ENCODE measurements at regions not wholly inside any gene's neighbourhood (a gene's known extent, or its start where the extent isn't known, plus 50 kb on each side); places are given as distances from the start of the nearest gene placed in this dataset.

GRCh38 chr22:23405366-23405851, 174.7 kb downstream of the IGLL1 start:
- Histone ChIP-seq H3K4me1 (ENCODE audit: control insufficient read depth, insufficient read depth, low read length, unreplicated experiment) (no peaks in the 10 kb centered on the region), H3K36me3 (ENCODE audit: insufficient read depth, low read length) (no peaks in the 10 kb centered on the region), H3K79me2 (ENCODE audit: control insufficient read depth, insufficient read depth, low read length, unreplicated experiment) (no peaks in the 10 kb centered on the region), H2AFZ (ENCODE audit: low read length, unreplicated experiment) (no peak overlapping the region), H3K27me3 (ENCODE audit: insufficient read depth, low read length) (peaks cover 15% of the 10 kb centered on the region), H3K4me3 (ENCODE audit: low read depth, low read length) (no peak overlapping the region), H3K27ac (ENCODE audit: low read depth, low read length) (no peak overlapping the region)

DNA sequence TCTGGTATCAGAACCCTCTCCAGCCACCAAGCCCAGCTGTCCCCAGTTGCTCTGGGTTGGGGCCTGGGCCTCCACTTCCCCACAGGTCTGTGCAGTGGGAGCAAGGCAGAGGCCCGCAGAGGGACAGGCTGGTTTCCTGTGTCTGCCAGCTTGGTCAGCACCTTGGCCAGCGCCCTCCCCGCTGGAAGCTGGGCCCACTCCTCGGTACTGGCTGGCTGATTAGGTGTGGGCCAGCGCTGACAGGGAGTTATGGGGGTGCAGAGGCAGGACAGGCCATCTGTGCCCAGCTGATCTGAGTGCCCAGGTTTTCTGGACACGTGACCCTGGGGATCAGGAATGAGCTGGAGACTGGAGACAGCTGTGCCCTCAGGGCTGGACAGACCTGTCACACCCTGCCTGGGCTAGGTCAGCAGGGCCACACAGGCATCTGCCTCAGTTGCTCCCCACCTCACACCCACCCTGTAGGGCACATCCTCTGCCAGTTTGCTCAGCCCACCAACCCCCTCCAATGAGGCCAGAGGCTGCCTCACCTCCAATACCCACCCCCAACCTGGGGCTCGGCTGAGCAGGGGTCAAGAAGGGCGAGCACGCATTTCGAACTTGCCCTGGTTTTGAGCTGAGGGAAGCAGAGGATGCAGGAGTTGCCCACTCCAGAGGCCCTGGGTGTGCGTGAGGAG, 175.3 kb downstream of the IGLL1 start:
- Histone ChIP-seq H3K27ac (ENCODE audit: low read depth, low read length) (no peak overlapping the region), H2AFZ (ENCODE audit: low read length, unreplicated experiment) (no peak overlapping the region), H3K4me1 (ENCODE audit: control insufficient read depth, insufficient read depth, low read length, unreplicated experiment) (no peaks in the 10 kb centered on the region), H3K36me3 (ENCODE audit: insufficient read depth, low read length) (no peaks in the 10 kb centered on the region), H3K4me3 (ENCODE audit: low read depth, low read length) (no peak overlapping the region), H3K27me3 (ENCODE audit: insufficient read depth, low read length) (peaks cover 9% of the 10 kb centered on the region), H3K79me2 (ENCODE audit: control insufficient read depth, insufficient read depth, low read length, unreplicated experiment) (no peaks in the 10 kb centered on the region)

- Histone ChIP-seq H3K4me3 (ENCODE audit: low read depth, low read length) (no peak overlapping the region), H2AFZ (ENCODE audit: low read length, unreplicated experiment) (no peak overlapping the region), H3K27me3 (ENCODE audit: insufficient read depth, low read length) (peaks cover 7% of the 10 kb centered on the region; the same call in 1 of the 2 replicates), H3K27ac (ENCODE audit: low read depth, low read length) (no peak overlapping the region), H3K79me2 (ENCODE audit: control insufficient read depth, insufficient read depth, low read length, unreplicated experiment) (no peaks in the 10 kb centered on the region), H3K36me3 (ENCODE audit: insufficient read depth, low read length) (no peaks in the 10 kb centered on the region), H3K4me1 (ENCODE audit: control insufficient read depth, insufficient read depth, low read length, unreplicated experiment) (no peaks in the 10 kb centered on the region)
Measured at GRCh38 chr22:23403720-23404688, 176.1 kb downstream of the IGLL1 start.

DNA sequence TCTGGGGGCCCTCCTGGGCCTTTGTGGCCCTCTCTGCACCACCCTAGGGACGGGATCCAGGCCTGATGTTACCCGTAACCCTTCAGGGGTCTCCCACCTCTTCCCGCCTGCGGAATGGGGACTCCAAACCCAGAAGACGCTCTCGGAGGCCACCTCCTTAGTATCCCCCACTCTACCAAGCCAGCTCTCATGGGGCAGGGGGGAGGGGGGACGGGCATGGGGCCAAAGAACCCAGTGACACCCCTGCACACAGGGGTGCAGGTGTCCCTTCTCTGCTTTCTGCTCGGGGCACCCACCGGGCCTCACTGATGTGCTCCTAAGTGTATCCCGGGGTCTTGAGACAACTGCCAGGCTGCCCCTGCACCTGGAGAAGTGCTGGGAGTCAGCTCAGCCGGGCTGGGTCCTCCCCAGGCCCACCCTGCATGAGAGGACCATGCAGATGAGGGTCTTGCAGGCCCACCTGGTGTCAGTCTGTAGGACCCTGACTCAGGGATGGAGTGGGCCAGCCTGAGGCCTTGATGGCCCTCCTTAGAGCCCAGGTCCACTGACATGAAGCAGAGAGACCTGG, 176.9 kb downstream of the IGLL1 start:
- no peak overlapping the region for H3K27ac ChIP-seq (ENCODE audit: low read depth, low read length)
- no peaks in the 10 kb centered on the region for H3K4me1 ChIP-seq (ENCODE audit: control insufficient read depth, insufficient read depth, low read length, unreplicated experiment)
- H2AFZ ChIP-seq (ENCODE audit: low read length, unreplicated experiment), result no peak overlapping the region
- peaks cover 7% of the 10 kb centered on the region; the same call in 1 of the 2 replicates for H3K27me3 ChIP-seq (ENCODE audit: insufficient read depth, low read length)
- H3K79me2 ChIP-seq (ENCODE audit: control insufficient read depth, insufficient read depth, low read length, unreplicated experiment), result no peaks in the 10 kb centered on the region
- H3K4me3 ChIP-seq (ENCODE audit: low read depth, low read length), result no peak overlapping the region
- H3K36me3 ChIP-seq (ENCODE audit: insufficient read depth, low read length), result no peaks in the 10 kb centered on the region

- H3K27me3 ChIP-seq (ENCODE audit: insufficient read depth, low read length), result peaks cover 7% of the 10 kb centered on the region; the same call in 1 of the 2 replicates
- no peak overlapping the region for H2AFZ ChIP-seq (ENCODE audit: low read length, unreplicated experiment)
- H3K27ac ChIP-seq (ENCODE audit: low read depth, low read length), result no peak overlapping the region
- H3K4me1 ChIP-seq (ENCODE audit: control insufficient read depth, insufficient read depth, low read length, unreplicated experiment), result no peaks in the 10 kb centered on the region
- H3K79me2 ChIP-seq (ENCODE audit: control insufficient read depth, insufficient read depth, low read length, unreplicated experiment), result no peaks in the 10 kb centered on the region
- H3K4me3 ChIP-seq (ENCODE audit: low read depth, low read length), result 0 out of 2 replicates have a peak overlapping the region, but pooled peaks have one; percentile 33
- H3K36me3 ChIP-seq (ENCODE audit: insufficient read depth, low read length), result no peaks in the 10 kb centered on the region
Measured at GRCh38 chr22:23402275-23403151, 177.6 kb downstream of the IGLL1 start.

DNA sequence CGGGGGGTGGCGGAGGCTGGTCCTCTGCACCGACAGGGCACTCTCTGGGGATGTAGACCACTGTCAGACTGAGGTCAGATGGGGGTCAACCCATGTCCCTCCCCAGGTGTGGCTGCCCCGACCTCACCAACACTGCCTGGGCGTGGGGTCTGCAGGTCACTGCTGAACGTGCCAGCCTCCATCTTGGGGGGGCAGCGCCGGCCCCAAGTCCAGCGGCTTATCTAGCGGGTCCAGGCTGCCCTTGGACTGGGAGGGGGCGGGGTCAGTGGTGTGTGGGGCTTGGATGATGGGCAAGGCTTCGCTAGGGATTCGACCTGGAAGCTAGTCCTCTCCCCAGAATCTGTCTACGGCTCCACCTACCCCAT, 178.2 kb downstream of the IGLL1 start:
- peaks cover 7% of the 10 kb centered on the region; the same call in 1 of the 2 replicates for H3K27me3 ChIP-seq (ENCODE audit: insufficient read depth, low read length)
- no peaks in the 10 kb centered on the region for H3K36me3 ChIP-seq (ENCODE audit: insufficient read depth, low read length)
- H3K27ac ChIP-seq (ENCODE audit: low read depth, low read length), result no peak overlapping the region
- no peaks in the 10 kb centered on the region for H3K79me2 ChIP-seq (ENCODE audit: control insufficient read depth, insufficient read depth, low read length, unreplicated experiment)
- no peak overlapping the region for H3K4me3 ChIP-seq (ENCODE audit: low read depth, low read length)
- H2AFZ ChIP-seq (ENCODE audit: low read length, unreplicated experiment), result no peak overlapping the region
- no peaks in the 10 kb centered on the region for H3K4me1 ChIP-seq (ENCODE audit: control insufficient read depth, insufficient read depth, low read length, unreplicated experiment)

GRCh38 chr22:23401111-23401909, 178.8 kb downstream of the IGLL1 start:
- H2AFZ ChIP-seq (ENCODE audit: low read length, unreplicated experiment), result no peak overlapping the region
- peaks cover 4% of the 10 kb centered on the region; the same call in 1 of the 2 replicates for H3K27me3 ChIP-seq (ENCODE audit: insufficient read depth, low read length)
- no peaks in the 10 kb centered on the region for H3K79me2 ChIP-seq (ENCODE audit: control insufficient read depth, insufficient read depth, low read length, unreplicated experiment)
- no peaks in the 10 kb centered on the region for H3K4me1 ChIP-seq (ENCODE audit: control insufficient read depth, insufficient read depth, low read length, unreplicated experiment)
- H3K36me3 ChIP-seq (ENCODE audit: insufficient read depth, low read length), result no peaks in the 10 kb centered on the region
- no peak overlapping the region for H3K4me3 ChIP-seq (ENCODE audit: low read depth, low read length)
- H3K27ac ChIP-seq (ENCODE audit: low read depth, low read length), result no peak overlapping the region

GRCh38 chr22:23400286-23400981, 179.7 kb downstream of the IGLL1 start:
- H3K27me3 ChIP-seq (ENCODE audit: insufficient read depth, low read length), result no peaks in the 10 kb centered on the region
- no peaks in the 10 kb centered on the region for H3K79me2 ChIP-seq (ENCODE audit: control insufficient read depth, insufficient read depth, low read length, unreplicated experiment)
- no peaks in the 10 kb centered on the region for H3K4me1 ChIP-seq (ENCODE audit: control insufficient read depth, insufficient read depth, low read length, unreplicated experiment)

More at GRCh38 chr22:23400286-23400981, 179.7 kb downstream of the IGLL1 start:
- Histone ChIP-seq H3K27ac (ENCODE audit: low read depth, low read length) (no peak overlapping the region), H2AFZ (ENCODE audit: low read length, unreplicated experiment) (no peak overlapping the region), H3K4me3 (ENCODE audit: low read depth, low read length) (no peak overlapping the region), H3K36me3 (ENCODE audit: insufficient read depth, low read length) (no peaks in the 10 kb centered on the region)
